T47D (cell line): ENCODE measurements at regions not wholly inside any gene's neighbourhood (a gene's known extent, or its start where the extent isn't known, plus 50 kb on each side); places are given as distances from the start of the nearest gene placed in this dataset.
"Not testable (repeated sequence)": the region's sequence is repeated elsewhere in the genome, so short reads cannot be mapped to it uniquely, and the experiment has no call there.

Source experiments
- DNase-seq, 2 experiments: peaks; one replicate each; pipeline versions ENCODE4 v3.0.0 to v3.0.0-alpha.2; 2011 to 2012; ENCODE audit warnings: low read depth in 1 of 2, low spot score in 1 of 2
- JUND ChIP-seq: IDR thresholded peaks from 2 replicates; pipeline ENCODE4 v1.6.1; 2012; ENCODE audit warnings: low read depth
- in situ Hi-C: cut with HindIII; loops from 2 replicates; pipeline ENCODE4 v1.10.0; 2016; ENCODE audit warnings: low sequenced_read_pairs, low pct_unique_long_range_greater_than_20kb

DNA sequence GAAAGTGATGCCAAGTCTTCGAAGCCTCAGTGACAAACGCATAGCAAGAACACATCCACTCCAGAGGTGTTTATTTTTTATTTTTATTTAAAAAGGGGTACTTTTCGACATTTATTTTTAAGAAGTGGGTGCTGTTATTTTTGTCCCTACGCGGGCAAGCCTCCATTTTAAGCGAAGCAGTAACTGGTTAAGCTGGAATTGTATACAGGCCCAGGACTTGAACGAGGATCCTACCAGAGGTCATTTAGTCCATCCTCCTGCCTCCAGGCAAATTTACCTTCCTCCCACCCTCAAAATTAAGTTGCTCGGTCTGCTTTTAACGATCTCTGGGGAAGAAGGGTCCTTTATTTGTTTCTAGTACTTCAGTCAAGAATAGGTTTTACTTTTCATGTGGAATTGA, 130.6 kb upstream of the PLEKHM1 start:
- in situ Hi-C loops, DNase-seq: not testable (repeated sequence)

DNA sequence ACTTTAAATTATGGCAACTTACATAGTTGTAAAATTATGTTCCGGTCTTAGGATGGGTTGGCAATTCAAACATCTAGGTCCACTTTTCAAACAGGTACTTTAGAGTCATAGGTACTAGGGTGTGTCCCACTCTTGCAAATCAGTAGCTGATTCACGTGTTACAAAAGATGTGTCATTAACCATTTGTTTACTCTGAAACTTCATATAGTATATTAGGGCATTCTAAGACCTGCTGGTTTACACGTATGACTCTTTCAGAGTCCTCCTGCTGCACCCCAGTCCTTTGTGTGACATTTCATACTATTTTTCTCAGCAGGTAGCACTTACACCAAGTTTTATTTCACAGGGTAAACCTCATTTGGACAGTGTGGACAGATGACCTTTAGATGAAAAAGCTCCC, 131.8 kb upstream of the PLEKHM1 start:
- in situ Hi-C loops, DNase-seq: not testable (repeated sequence)

DNA sequence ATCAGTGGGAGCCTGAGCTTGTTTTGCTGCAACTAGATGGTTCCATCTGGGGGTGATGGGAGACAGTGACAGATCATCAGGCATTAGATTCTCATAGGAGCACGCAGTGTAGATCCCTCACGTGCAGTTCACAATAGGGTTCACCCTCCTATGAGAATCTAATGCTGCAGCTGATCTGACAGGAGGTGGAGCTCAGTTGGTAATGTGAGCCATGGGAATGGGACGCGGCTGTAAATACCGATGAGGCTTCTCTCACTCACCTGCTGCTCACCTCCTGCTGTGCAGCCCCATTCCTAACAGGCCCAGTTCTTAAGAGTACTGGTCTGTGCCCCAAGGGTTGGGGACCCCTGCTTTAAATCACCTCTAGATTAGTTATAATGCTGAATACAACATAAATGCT, 137.5 kb upstream of the PLEKHM1 start:
- no peak for DNase-seq
- in situ Hi-C loops, result no loop called here
- no peak for TF ChIP-seq JUND

DNA sequence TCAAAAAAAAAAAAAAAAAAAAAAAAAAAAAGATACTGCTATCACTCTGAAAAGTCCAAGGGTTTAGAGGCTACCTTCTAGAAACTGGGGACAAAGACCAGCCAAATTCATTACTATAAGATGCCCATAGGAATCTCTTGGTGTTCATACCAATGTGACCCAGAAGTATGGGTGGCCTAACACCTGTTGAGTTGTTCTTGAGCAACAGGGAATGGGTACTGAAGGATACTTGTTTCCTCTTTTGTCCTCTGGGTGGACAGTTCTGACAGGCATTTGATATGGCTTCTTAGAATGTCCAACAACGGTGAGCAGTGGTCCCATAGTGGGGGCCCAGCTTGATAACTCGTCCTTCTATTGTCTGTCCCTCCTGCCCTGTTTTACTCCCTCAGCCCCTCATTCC, 141.4 kb upstream of the PLEKHM1 start:
- no peak for DNase-seq
- no peak for TF ChIP-seq JUND
- in situ Hi-C loops, result no loop called here

DNA sequence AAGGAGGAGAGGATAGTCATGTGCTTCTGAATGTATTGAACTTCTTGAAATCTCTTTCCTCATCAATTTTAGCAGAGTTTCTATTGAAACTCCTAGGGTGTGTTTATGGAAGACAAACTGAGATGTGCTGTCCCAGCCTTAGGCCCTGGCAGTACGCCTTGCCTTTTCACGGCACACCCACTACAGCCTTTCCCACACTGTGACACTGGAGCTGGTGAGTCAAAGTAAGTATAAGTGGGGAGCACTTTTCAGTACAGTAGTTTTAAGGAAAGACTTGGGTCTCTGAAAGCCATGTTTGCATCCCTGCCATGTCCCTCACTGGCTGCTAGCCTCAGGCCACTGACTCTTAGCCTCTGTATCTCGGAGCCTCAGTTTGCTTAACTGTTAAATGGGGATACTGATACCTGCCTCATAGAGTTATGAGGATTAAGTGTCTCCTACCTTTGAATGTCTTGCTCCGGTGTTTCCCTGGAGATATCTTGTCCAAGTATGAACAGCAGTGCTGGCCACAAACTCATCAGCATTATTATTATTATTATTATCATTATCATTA, 144.7 kb upstream of the CRHR1 start:
- in situ Hi-C loops, result no loop called here
- no peak for TF ChIP-seq JUND

DNA sequence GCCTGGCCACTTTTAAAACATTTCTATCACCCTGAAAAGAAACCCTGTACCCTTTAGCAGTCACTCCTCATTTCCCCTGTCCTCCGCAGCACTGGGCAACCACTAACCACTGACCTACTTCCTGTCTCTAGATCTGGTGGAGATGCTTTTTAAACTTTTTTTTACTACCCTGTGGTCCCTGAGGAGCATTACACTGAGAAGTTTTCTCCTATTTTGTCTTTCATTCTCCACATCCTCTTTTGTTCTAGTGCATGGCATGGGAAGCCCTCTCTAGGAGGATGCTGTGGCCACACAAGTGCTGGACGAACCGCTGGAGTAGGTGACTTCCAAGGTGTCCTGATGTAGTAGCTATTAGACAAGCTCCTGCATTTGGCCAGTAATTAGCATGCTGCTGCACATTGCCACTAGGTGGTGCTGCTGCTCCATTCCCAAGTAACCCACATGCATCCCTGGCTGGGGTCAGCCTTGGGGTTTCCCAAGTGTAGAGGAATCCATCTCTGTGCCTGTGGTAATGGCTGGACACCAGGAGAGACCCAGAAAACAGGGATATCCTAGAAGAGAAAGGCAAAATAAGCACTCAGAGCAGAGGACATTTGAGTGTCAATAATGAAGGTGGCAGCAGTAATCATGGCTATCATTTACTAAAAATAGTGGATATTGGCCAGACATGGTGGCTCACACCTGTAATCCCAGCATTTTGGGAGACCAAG, 143.8 kb upstream of the CRHR1 start:
- no peak for TF ChIP-seq JUND
- peak; percentile 73 to 86 for DNase-seq
- in situ Hi-C loops, result no loop called here

More for the DNA sequence above, 144.7 kb upstream of the CRHR1 start:
- peak in 1 of 2 experiments; percentile 23 for DNase-seq

DNA sequence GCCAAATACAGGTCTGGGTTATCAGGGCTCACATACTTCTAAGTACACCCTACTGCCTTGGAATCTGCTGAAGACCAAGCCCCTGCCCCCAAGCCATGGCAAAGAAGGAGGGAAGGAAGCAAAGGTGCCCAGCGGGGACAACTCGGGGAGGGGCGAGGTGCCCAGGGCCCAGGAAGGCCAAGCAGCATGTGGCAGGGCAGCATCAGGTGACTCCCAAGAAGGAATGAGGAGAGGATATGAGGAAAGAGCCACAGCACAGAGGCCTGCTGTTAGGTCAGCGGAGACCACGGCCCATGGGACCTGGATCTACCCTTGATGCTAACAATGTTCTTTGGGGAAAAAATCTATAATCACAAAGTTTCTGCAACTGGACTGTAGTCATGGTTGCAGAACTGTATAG, 142.6 kb upstream of the CRHR1 start:
- TF ChIP-seq JUND, result no peak
- in situ Hi-C loops, result no loop called here
- no peak for DNase-seq

DNA sequence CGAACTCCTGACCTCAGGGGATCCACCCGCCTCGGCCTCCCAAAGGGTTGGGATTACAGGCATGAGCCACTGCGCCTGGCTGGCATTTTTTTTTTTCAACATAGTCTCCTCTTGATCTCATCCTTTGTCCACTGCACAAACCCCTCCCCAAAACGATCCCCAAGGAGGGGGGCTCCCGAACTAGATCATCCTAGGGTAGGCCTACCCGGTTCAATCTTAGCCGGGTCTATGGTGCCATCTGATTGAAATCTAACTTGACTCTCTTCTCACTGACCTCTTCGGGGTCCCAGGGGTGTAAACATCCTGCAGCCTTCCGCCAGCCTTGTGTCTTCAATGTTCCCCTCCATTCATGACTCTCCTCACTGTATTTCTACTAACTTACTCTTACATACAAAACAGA, 140.5 kb upstream of the CRHR1 start:
- in situ Hi-C loops, result no loop called here
- DNase-seq, result no peak
- no peak for TF ChIP-seq JUND

DNA sequence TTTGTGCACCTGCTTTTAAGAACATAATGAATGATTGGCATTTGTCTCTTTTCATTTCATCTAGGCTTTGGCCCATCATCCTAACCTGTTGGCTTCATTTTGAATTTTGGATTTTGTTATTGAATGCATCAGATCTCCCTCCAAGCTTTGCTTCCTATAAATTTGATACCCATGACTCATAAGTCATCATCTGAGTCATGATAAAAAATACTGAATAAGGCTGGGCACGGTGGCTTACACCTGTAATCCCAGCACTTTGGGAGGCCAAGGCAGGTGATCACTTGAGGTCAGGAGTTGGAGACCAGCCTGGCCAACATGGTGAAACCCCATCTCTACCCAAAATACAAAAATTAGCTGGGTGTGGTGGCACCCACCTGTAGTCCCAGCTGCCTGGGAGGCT, 139.5 kb upstream of the CRHR1 start:
- in situ Hi-C loops, DNase-seq: not testable (repeated sequence)

DNA sequence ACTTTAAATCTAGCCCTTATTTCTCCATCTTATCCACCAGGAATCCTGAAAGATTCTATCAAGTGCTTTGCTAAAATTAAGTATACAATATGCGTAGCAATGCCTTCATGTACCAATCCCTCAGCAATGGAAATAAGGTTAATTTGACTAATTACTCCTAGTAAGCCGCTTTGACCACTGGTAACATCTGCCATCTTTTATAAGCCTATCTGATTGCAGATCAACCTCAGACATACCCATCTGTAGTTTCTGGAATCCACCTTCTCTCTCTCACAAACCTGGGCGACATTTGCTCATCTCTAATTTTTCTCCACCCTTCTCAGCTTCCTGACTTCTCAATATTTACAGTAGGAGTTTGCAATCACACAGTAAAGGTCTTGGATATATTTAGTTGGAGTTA, 138.8 kb upstream of the CRHR1 start:
- in situ Hi-C loops, result no loop called here
- no peak for TF ChIP-seq JUND
- no peak for DNase-seq

DNA sequence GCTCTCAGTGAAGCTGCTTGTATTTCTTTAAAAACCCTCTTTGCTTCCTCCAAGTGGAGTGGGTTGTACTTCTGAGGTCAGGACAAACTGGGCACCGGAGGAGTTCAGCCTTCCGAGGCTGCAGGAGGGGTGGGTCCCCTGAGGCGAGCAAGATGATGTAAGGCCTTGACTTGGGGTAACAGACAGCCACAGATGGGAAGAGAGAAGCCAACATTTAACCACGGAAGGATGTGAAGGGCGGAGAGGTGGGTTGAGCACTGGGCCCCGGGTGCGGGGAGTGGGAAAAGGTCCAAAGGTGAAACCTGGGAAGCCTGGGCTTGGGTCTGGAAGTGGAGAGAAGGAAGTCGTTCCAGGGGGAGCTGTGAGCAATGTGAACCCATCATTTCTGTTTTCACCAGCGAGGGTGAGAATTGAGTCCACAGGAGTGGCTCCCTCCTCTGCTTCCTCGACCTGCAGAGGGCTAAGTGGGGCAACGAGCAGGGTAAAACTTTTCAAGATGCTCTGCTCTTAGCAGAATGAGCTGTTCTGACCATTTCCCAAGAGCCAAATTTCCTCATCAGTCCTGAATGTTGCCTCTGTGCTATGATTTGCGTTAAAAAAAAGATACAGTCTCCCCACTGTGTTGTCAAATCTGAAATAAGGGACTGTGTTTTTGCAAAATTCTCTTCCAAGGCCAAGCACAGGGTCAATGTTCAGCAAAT, 137.7 kb upstream of the CRHR1 start:
- DNase-seq, result no peak
- in situ Hi-C loops, result no loop called here
- TF ChIP-seq JUND, result no peak

DNA sequence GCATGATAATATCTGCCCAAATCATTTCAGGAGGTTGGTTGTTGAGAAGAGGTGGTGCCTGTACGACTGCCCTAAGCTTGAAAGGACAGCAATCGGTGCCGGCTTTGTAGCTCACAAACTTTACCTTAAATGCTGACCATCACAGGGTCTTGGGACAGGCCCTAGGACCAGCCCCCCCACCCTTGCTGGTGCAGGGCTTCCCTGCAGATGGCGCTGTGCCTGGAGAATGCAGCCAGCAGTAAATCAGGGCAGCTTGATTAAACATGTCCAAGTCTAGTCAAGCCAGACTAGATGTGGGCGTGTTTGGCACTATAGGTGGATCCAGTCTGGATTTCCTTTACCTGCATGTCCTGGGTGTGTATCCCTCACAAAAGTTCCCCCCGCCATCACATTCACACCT, 135.5 kb upstream of the CRHR1 start:
- no peak for TF ChIP-seq JUND
- DNase-seq, result peak in 1 of 2 experiments; percentile 40
- in situ Hi-C loops, result no loop called here

DNA sequence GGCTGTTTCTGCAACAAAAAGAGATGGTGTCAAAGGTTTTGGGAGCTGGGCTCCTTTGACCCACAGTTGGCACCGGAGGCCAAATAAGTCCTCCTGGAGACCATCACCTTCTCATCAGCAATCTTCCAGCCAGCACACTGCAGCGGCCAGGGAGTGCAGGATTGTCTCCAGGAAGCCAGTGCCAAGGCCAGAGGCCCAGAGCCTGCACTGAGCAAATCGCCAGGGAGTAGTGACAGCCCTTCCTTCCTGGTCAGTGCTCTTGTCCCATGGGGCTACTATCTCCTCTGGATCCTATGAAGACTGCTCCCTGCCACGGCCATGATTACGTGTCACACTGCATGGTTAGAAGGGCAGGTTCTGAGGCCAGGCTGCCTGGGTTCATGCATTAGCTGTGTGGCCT, 134.3 kb upstream of the CRHR1 start:
- DNase-seq, result no peak
- in situ Hi-C loops, result no loop called here
- no peak for TF ChIP-seq JUND
